ENCODE measurements at regions not wholly inside any gene's neighbourhood (a gene's known extent, or its start where the extent isn't known, plus 50 kb on each side); places are given as distances from the start of the nearest gene placed in this dataset.

GRCh38 chr4:137688651-137689050 is 156.4 kb upstream of the PCDH18 start:
- H3K27ac Mint-ChIP-seq = no peak overlapping the region

GRCh38 chr4:137685357-137685756 is 153.1 kb upstream of the PCDH18 start:
- peak overlapping the region; percentile 11 for H3K4me3 Mint-ChIP-seq
- no peak for TF ChIP-seq CTCF (conservative IDR thresholded peaks at IDR 0.05)

More at GRCh38 chr4:137688651-137689050, 156.4 kb upstream of the PCDH18 start:
- H3K36me3 Mint-ChIP-seq = peaks cover 7% of the 10 kb centered on the region
- H3K4me3 Mint-ChIP-seq = no peak overlapping the region
- no peaks in the 10 kb centered on the region for H3K27me3 Mint-ChIP-seq
- H3K9me3 Mint-ChIP-seq = peaks cover 6% of the 10 kb centered on the region
- TF ChIP-seq CTCF (conservative IDR thresholded peaks at IDR 0.05) = no peak
- H3K4me1 Mint-ChIP-seq (ENCODE audit: unreplicated experiment) = peaks cover 19% of the 10 kb centered on the region
- DNase-seq (ENCODE audit: extremely low spot score, unreplicated experiment) = no peak

GRCh38 chr4:137681081-137681480 is 148.8 kb upstream of the PCDH18 start:
- Mint-ChIP-seq H3K27me3 (no peaks in the 10 kb centered on the region), H3K4me3 (no peak overlapping the region), H3K4me1 (ENCODE audit: unreplicated experiment) (peaks cover 28% of the 10 kb centered on the region), H3K36me3 (no peaks in the 10 kb centered on the region), H3K9me3 (peaks cover 6% of the 10 kb centered on the region), H3K27ac (no peak overlapping the region)
- DNase-seq (ENCODE audit: extremely low spot score, unreplicated experiment) = no peak
- no peak for TF ChIP-seq CTCF (conservative IDR thresholded peaks at IDR 0.05)

More at GRCh38 chr4:137685357-137685756, 153.1 kb upstream of the PCDH18 start:
- Mint-ChIP-seq H3K36me3 (peaks cover 7% of the 10 kb centered on the region), H3K27ac (peak overlapping the region; percentile 28), H3K9me3 (peaks cover 6% of the 10 kb centered on the region), H3K4me1 (ENCODE audit: unreplicated experiment) (peaks cover 28% of the 10 kb centered on the region), H3K27me3 (no peaks in the 10 kb centered on the region)
- DNase-seq (ENCODE audit: extremely low spot score, unreplicated experiment) = no peak

GRCh38 chr4:137678796-137679195 is 146.5 kb upstream of the PCDH18 start:
- H3K4me1 Mint-ChIP-seq (ENCODE audit: unreplicated experiment) = peaks cover 19% of the 10 kb centered on the region
- peaks cover 11% of the 10 kb centered on the region for H3K9me3 Mint-ChIP-seq
- DNase-seq (ENCODE audit: extremely low spot score, unreplicated experiment) = no peak
- H3K27me3 Mint-ChIP-seq = no peaks in the 10 kb centered on the region
- no peak for TF ChIP-seq CTCF (conservative IDR thresholded peaks at IDR 0.05)
- H3K27ac Mint-ChIP-seq = no peak overlapping the region
- no peak overlapping the region for H3K4me3 Mint-ChIP-seq
- peaks cover 3% of the 10 kb centered on the region for H3K36me3 Mint-ChIP-seq

GRCh38 chr4:137677863-137678262 is 145.6 kb upstream of the PCDH18 start:
- no peak for TF ChIP-seq CTCF (conservative IDR thresholded peaks at IDR 0.05)
- H3K4me3 Mint-ChIP-seq = no peak overlapping the region
- no peaks in the 10 kb centered on the region for H3K27me3 Mint-ChIP-seq
- H3K27ac Mint-ChIP-seq = no peak overlapping the region
- H3K36me3 Mint-ChIP-seq = peaks cover 3% of the 10 kb centered on the region
- peaks cover 27% of the 10 kb centered on the region for H3K4me1 Mint-ChIP-seq (ENCODE audit: unreplicated experiment)
- DNase-seq (ENCODE audit: extremely low spot score, unreplicated experiment) = no peak
- H3K9me3 Mint-ChIP-seq = peaks cover 11% of the 10 kb centered on the region

Measured in type B pancreatic cell (in vitro differentiated cells).